H1 (cell line): ENCODE measurements at regions not wholly inside any gene's neighbourhood (a gene's known extent, or its start where the extent isn't known, plus 50 kb on each side); places are given as distances from the start of the nearest gene placed in this dataset.
"Not testable (repeated sequence)": the region's sequence is repeated elsewhere in the genome, so short reads cannot be mapped to it uniquely, and the experiment has no call there.

ENCODE experiments used
- CTCF ChIA-PET: fragments of 300-600 bp; sonication (Branson Sonifier 250); formaldehyde crosslinking; loops from one replicate; lab custom pipeline; 2021; ENCODE audit not compliant: partially characterized antibody; lab: Charles Lee
- POLR2A ChIA-PET: fragments of 300-600 bp; sonication (Branson Sonifier 250); formaldehyde crosslinking; loops from one replicate; lab custom pipeline; 2021; ENCODE audit warnings: inconsistent platforms; ENCODE audit not compliant: partially characterized antibody; lab: Charles Lee
- DNase-seq, 2 experiments: peaks; one replicate each; pipeline versions ENCODE4 v3.0.0 to v3.0.0-alpha.2; 2010 to 2022; ENCODE audit warnings: low spot score in 2 of 2, low read depth in 1 of 2, mixed read lengths in 1 of 2
- FAIRE-seq: peaks from 2 replicates; lab custom pipeline; 2011; peaks lifted over from hg19 to GRCh38; lab: Jason Lieb, UNC
- H2AFZ ChIP-seq: 2 replicates; pipeline ENCODE4 v1.8.1; 2012; ENCODE audit warnings: low read length, inconsistent platforms
- H2AK5ac ChIP-seq: 2 replicates; pipeline ENCODE4 v1.6.1; 2013; ENCODE audit warnings: low read depth, low read length
- H2BK120ac ChIP-seq: replicated peaks from 2 replicates; pipeline ENCODE3; 2013; ENCODE audit warnings: low read depth, low read length, inconsistent platforms
- H2BK12ac ChIP-seq: 2 replicates; pipeline ENCODE4 v1.6.1; 2013; ENCODE audit warnings: low read depth, low read length
- H2BK15ac ChIP-seq: 2 replicates; pipeline ENCODE4 v1.6.1; 2013; ENCODE audit warnings: low read length
- H2BK20ac ChIP-seq: 2 replicates; pipeline ENCODE4 v1.6.1; 2013; ENCODE audit warnings: low read length
- H2BK5ac ChIP-seq: 2 replicates; pipeline ENCODE4 v1.6.1; 2013; ENCODE audit warnings: low read depth, low read length
- H3K14ac ChIP-seq: 2 replicates; pipeline ENCODE4 v1.6.1; 2013; ENCODE audit warnings: inconsistent platforms; ENCODE audit not compliant: insufficient read length
- H3K18ac ChIP-seq: 2 replicates; pipeline ENCODE4 v1.6.1; 2013; ENCODE audit warnings: low read length; ENCODE audit errors: extremely low read depth
- H3K23ac ChIP-seq: 2 replicates; pipeline ENCODE4 v1.6.1; 2013; ENCODE audit warnings: inconsistent platforms; ENCODE audit not compliant: insufficient read length
- H3K23me2 ChIP-seq: 2 replicates; pipeline ENCODE4 v1.6.1; 2013; ENCODE audit warnings: low read depth, low read length
- H3K27ac ChIP-seq: 2 replicates; pipeline ENCODE4 v1.6.1; 2011; ENCODE audit warnings: low read depth, low read length, inconsistent platforms
- H3K27me3 ChIP-seq, 4 experiments: replicated peaks in 1 of 4; 1 replicate in 1 of 4; 2 replicates in 3 of 4; pipeline versions ENCODE4 v1.6.1 to v1.8.1; 2011 to 2013; ENCODE audit warnings: low read length in 3 of 4, mild to moderate bottlenecking in 3 of 4, inconsistent platforms in 2 of 4, mixed read lengths in 2 of 4, moderate library complexity in 1 of 4; ENCODE audit not compliant: control insufficient read depth in 3 of 4, insufficient read depth in 3 of 4; ENCODE audit errors: extremely low read depth in 1 of 4
- H3K36me3 ChIP-seq, 4 experiments: 2 replicates each; pipeline versions ENCODE4 v1.6.1 to v1.8.1; 2011 to 2013; ENCODE audit warnings: mild to moderate bottlenecking in 4 of 4, low read length in 3 of 4, moderate library complexity in 2 of 4, control low read depth in 1 of 4, inconsistent platforms in 1 of 4; ENCODE audit not compliant: insufficient read depth in 4 of 4, control insufficient read depth in 2 of 4
- H3K4ac ChIP-seq: replicated peaks from 2 replicates; pipeline ENCODE3; 2013; ENCODE audit warnings: low read length, low read depth, mixed read lengths, inconsistent platforms; ENCODE audit not compliant: insufficient read length
- H3K4me1 ChIP-seq, 4 experiments: replicated peaks in 1 of 4; 1 replicate in 1 of 4; 2 replicates in 3 of 4; pipeline versions ENCODE4 v1.6.1 to v1.8.1; 2011 to 2013; ENCODE audit warnings: low read length in 3 of 4, inconsistent platforms in 2 of 4, mixed read lengths in 1 of 4; ENCODE audit not compliant: insufficient read depth in 4 of 4, control insufficient read depth in 3 of 4
- H3K4me2 ChIP-seq, 2 experiments: 2 replicates each; pipeline versions ENCODE4 v1.6.1 to v1.8.1; 2011 to 2013; ENCODE audit warnings: low read depth in 2 of 2, low read length in 2 of 2, control low read depth in 1 of 2, inconsistent platforms in 1 of 2, mild to moderate bottlenecking in 1 of 2; ENCODE audit not compliant: insufficient read depth in 1 of 2
- H3K4me3 ChIP-seq, 4 experiments: fragments of 200-600, 300-600 bp in 1 of 4; sonication (generic), shearing (Covaris generic), sonication (Bioruptor Twin) in 1 of 4; 2 replicates each; pipeline versions ENCODE4 v1.5.1 to v1.8.1; 2011 to 2016; ENCODE audit warnings: low read length in 4 of 4, low read depth in 3 of 4, control low read depth in 2 of 4, inconsistent platforms in 2 of 4, mild to moderate bottlenecking in 2 of 4, mixed read lengths in 1 of 4, moderate library complexity in 1 of 4; ENCODE audit not compliant: insufficient read depth in 2 of 4; ENCODE audit errors: extremely low read depth in 1 of 4
- H3K56ac ChIP-seq: replicated peaks from 2 replicates; pipeline ENCODE3; 2013; ENCODE audit warnings: low read depth, mild to moderate bottlenecking, mixed read lengths, low read length, inconsistent platforms; ENCODE audit not compliant: insufficient read length
- H3K79me1 ChIP-seq: 2 replicates; pipeline ENCODE4 v1.6.1; 2013; ENCODE audit warnings: low read depth, low read length, control low read depth
- H3K79me2 ChIP-seq, 2 experiments: 2 replicates each; pipeline versions ENCODE4 v1.6.1 to v1.8.1; 2012 to 2013; ENCODE audit warnings: low read length in 2 of 2, mild to moderate bottlenecking in 2 of 2, inconsistent platforms in 1 of 2; ENCODE audit not compliant: insufficient read depth in 2 of 2, control insufficient read depth in 1 of 2
- H3K9ac ChIP-seq, 4 experiments: replicated peaks in 1 of 4; 1 replicate in 1 of 4; 2 replicates in 3 of 4; pipeline versions ENCODE4 v1.6.1 to v1.8.1; 2011 to 2013; ENCODE audit warnings: low read depth in 3 of 4, low read length in 3 of 4, control low read depth in 2 of 4, mild to moderate bottlenecking in 2 of 4, moderate library complexity in 2 of 4, inconsistent platforms in 1 of 4; ENCODE audit errors: extremely low read depth in 1 of 4
- H3K9me3 ChIP-seq, 2 experiments: 2 replicates each; pipeline versions ENCODE4 v1.6.1 to v1.8.1; 2012 to 2013; ENCODE audit warnings: mild to moderate bottlenecking in 2 of 2, moderate library complexity in 2 of 2, control low read depth in 1 of 2, inconsistent platforms in 1 of 2, low read depth in 1 of 2, low read length in 1 of 2, mixed read lengths in 1 of 2; ENCODE audit not compliant: insufficient read depth in 2 of 2
- H4K20me1 ChIP-seq, 2 experiments: replicated peaks in 1 of 2; 2 replicates each; pipeline versions ENCODE3 to v1.8.1; 2011 to 2013; ENCODE audit warnings: inconsistent platforms in 2 of 2, low read length in 2 of 2, mild to moderate bottlenecking in 1 of 2; ENCODE audit not compliant: insufficient read depth in 2 of 2, control insufficient read depth in 1 of 2
- H4K5ac ChIP-seq: 2 replicates; pipeline ENCODE4 v1.6.1; 2013; ENCODE audit warnings: low read length, low read depth, mixed read lengths, inconsistent platforms; ENCODE audit not compliant: insufficient read length
- H4K8ac ChIP-seq: 2 replicates; pipeline ENCODE4 v1.8.0; 2013; ENCODE audit warnings: mild to moderate bottlenecking, moderate library complexity, low read length, inconsistent platforms; ENCODE audit not compliant: insufficient read depth; ENCODE audit errors: extremely low read depth
- H4K91ac ChIP-seq: replicated peaks from 2 replicates; pipeline ENCODE3; 2013; ENCODE audit warnings: low read length, mixed read lengths, inconsistent platforms; ENCODE audit not compliant: insufficient read length
- WGBS, 2 experiments: shearing (Covaris generic) in 1 of 2; methylation state at CpG; one replicate each; pipeline versions ENCODE4 v1.1.6 to v1.1.7; 2013 to 2015; ENCODE audit warnings: low lambda C conversion rate in 2 of 2, mixed read lengths in 2 of 2, inconsistent platforms in 1 of 2, low coverage in 1 of 2, missing lambda C conversion rate in 1 of 2; ENCODE audit not compliant: insufficient replicate concordance in 2 of 2, insufficient coverage in 1 of 2, insufficient read length in 1 of 2; ENCODE audit errors: extremely low coverage in 1 of 2, missing lambda C conversion rate in 1 of 2; 5-methylcytosine and 5-hydroxymethylcytosine counted together

DNA sequence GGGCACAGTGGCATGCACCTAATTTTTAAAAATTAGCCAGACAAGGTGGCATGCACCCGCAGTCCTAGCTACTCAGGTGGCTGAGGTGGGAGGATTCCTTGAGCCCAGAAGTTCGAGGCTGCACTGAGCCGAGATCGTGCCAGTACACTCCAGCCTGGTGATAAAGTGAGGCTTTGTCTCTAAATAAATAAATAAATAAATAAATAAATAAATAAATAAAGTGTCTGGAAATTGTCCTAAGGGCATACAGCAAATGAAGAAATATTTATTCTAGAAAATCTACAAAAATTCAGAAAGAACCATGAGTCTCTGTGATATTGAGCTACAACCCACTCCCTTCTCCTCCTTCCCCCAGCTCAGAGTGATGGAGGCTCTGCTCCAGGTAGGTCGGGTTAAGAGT, 55.4 kb upstream of the THOC3 start:
- H3K23me2 ChIP-seq, H3K4me3 ChIP-seq, H4K20me1 ChIP-seq, H3K4me2 ChIP-seq, H2BK5ac ChIP-seq, H3K4ac ChIP-seq, H3K27ac ChIP-seq, H3K9ac ChIP-seq, H2AFZ ChIP-seq, DNase-seq, H3K79me2 ChIP-seq, H4K5ac ChIP-seq, H3K79me1 ChIP-seq, H3K18ac ChIP-seq, FAIRE-seq, H3K9me3 ChIP-seq, H3K14ac ChIP-seq, H3K56ac ChIP-seq, POLR2A ChIA-PET, H3K27me3 ChIP-seq, H2BK20ac ChIP-seq, H2AK5ac ChIP-seq, H4K8ac ChIP-seq, H2BK120ac ChIP-seq, H2BK12ac ChIP-seq, H4K91ac ChIP-seq, H3K23ac ChIP-seq, H3K36me3 ChIP-seq, H3K4me1 ChIP-seq, H2BK15ac ChIP-seq, CTCF ChIA-PET: not testable (repeated sequence)
- 100% methylated on average over 1 of the region's 5 CpGs; no CpG with 5 or more reads in 1 of the 2 experiments for WGBS, 2 experiments

DNA sequence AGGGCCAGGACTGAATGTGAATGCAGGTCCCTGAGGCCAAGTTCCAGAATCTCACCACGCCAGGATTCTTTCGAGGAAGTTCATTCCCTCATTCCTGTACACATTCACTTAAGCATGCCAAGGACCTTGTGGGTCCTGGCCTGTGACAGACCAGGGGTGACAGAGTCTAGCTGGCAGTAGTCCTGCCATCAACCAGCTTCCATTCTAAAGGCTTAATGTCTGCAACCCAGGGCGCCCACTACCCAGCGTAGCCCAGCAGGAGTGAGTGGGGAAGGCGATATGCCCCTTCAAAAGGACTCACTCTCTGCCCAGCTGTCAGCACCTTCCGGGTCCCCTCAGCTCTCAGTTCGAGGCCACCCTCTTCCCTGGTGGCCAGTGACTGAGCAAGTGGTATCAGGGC, 61.3 kb upstream of the THOC3 start:
- H3K4me3 ChIP-seq, H3K27me3 ChIP-seq, H3K27ac ChIP-seq, H3K23me2 ChIP-seq, H2AFZ ChIP-seq, H3K36me3 ChIP-seq, H2BK5ac ChIP-seq, H2AK5ac ChIP-seq, H2BK120ac ChIP-seq, CTCF ChIA-PET, H4K8ac ChIP-seq, H3K9me3 ChIP-seq, H3K23ac ChIP-seq, H3K14ac ChIP-seq, DNase-seq, POLR2A ChIA-PET, H3K79me1 ChIP-seq, H3K79me2 ChIP-seq, H2BK15ac ChIP-seq, H3K4me1 ChIP-seq, H4K91ac ChIP-seq, H3K18ac ChIP-seq, H3K56ac ChIP-seq, H3K9ac ChIP-seq, FAIRE-seq, H4K5ac ChIP-seq, H3K4ac ChIP-seq, H4K20me1 ChIP-seq, H3K4me2 ChIP-seq, H2BK12ac ChIP-seq, H2BK20ac ChIP-seq: not testable (repeated sequence)
- 83% methylated on average over 4 of the region's 7 CpGs; no CpG with 5 or more reads in 1 of the 2 experiments for WGBS, 2 experiments
